ENCODE measurements at regions not wholly inside any gene's neighbourhood (a gene's known extent, or its start where the extent isn't known, plus 50 kb on each side); places are given as distances from the start of the nearest gene placed in this dataset.

GRCh38 chr3:159911664-159912037 is 77.0 kb upstream of the IL12A start:
- Mint-ChIP-seq H3K4me1 (no peaks in the 10 kb centered on the region), H3K9me3 (no peaks in the 10 kb centered on the region), H3K27me3 (ENCODE audit: insufficient read depth, low read depth, poor library complexity) (no peaks in the 10 kb centered on the region), H3K27ac (no peak overlapping the region), H3K36me3 (ENCODE audit: low read depth) (no peaks in the 10 kb centered on the region), H3K4me3 (no peak overlapping the region)
- DNase-seq (ENCODE audit: low spot score), result no peak
- Histone ChIP-seq H3K9me2 (ENCODE audit: insufficient read depth) (no peaks in the 10 kb centered on the region), H4K20me1 (replicated peaks; ENCODE audit: insufficient read depth) (0 out of 2 replicates have a peak, but pooled peaks cover 4% of the 10 kb centered on the region), H3K27ac (ENCODE audit: low read depth) (no peak overlapping the region), H3K4me2 (no peak overlapping the region), H3K36me3 (ENCODE audit: insufficient read depth) (no peaks in the 10 kb centered on the region), H3K4me3 (no peak overlapping the region), H2AFZ (no peak overlapping the region), H3F3A (replicated peaks; ENCODE audit: low read depth) (no peaks in the 10 kb centered on the region), H3K27me3 (ENCODE audit: insufficient read depth) (no peaks in the 10 kb centered on the region), H3K4me1 (ENCODE audit: insufficient read depth) (no peaks in the 10 kb centered on the region), H3K79me2 (replicated peaks; ENCODE audit: insufficient read depth) (no peaks in the 10 kb centered on the region)
- ATAC-seq, result no peak
- TF ChIP-seq JUNB (IDR thresholded peaks at IDR 0.05; ENCODE audit: unreplicated experiment), result no peak
- no peak for TF ChIP-seq EZH2phosphoT487 (IDR thresholded peaks at IDR 0.05; ENCODE audit: unreplicated experiment)
- TF ChIP-seq CTCF (conservative IDR thresholded peaks at IDR 0.05; ENCODE audit: low read depth in 2 of 2), result no peak
- TF ChIP-seq POLR2AphosphoS5 (IDR thresholded peaks at IDR 0.05; ENCODE audit: low read depth), result no peak
- no peak for TF ChIP-seq ZNF331 (CRISPR knock-in tag; IDR thresholded peaks at IDR 0.05; ENCODE audit: low read depth)
- no peak for TF ChIP-seq STAT1 (IDR thresholded peaks at IDR 0.05; ENCODE audit: unreplicated experiment)
- TF ChIP-seq REST (IDR thresholded peaks at IDR 0.05; ENCODE audit: unreplicated experiment), result no peak
- no peak for TF ChIP-seq ZNF462 (CRISPR knock-in tag; IDR thresholded peaks at IDR 0.05)
- no peak for TF ChIP-seq EZH2 (IDR thresholded peaks at IDR 0.05; ENCODE audit: low read depth, unreplicated experiment)
- no peak for TF ChIP-seq NANOG (IDR thresholded peaks at IDR 0.05; ENCODE audit: borderline replicate concordance)
- TF ChIP-seq CREB1 (CRISPR knock-in tag; IDR thresholded peaks at IDR 0.05; ENCODE audit: low read depth), result no peak
